GM21786 (cell line): ENCODE measurements at regions not wholly inside any gene's neighbourhood (a gene's known extent, or its start where the extent isn't known, plus 50 kb on each side); places are given as distances from the start of the nearest gene placed in this dataset.
"Not testable (repeated sequence)": the region's sequence is repeated elsewhere in the genome, so short reads cannot be mapped to it uniquely, and the experiment has no call there.

Experiments used
- ATAC-seq: cut with Tn5 transposase; IDR thresholded peaks from one replicate; pipeline ENCODE4 v1.9.1; 2021; ENCODE audit not compliant: unreplicated experiment

DNA sequence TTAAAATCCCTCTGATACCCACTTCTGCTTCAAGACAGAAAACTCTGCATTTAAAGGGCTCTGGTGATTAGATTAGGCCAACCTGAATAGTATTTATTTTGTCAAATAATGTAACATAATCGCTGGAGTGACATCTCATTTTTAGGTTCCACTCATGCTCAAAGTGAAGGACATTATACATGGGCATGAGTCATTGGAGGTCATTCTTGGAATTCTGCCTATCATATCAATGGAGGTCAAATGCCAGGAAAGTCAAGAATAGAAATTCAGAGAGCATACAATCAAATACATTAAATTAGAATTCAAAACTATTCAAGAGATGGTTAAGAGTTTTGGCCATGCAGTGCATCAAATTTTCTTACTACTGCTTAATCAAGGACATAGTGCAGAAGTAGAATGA lies 50.8 kb upstream of the PRSS1 start:
- no peak for ATAC-seq

- no peak for ATAC-seq
These were observed 52.0 kb upstream of the PRSS1 start for GRCh38 chr7:142697270-142697669.

DNA sequence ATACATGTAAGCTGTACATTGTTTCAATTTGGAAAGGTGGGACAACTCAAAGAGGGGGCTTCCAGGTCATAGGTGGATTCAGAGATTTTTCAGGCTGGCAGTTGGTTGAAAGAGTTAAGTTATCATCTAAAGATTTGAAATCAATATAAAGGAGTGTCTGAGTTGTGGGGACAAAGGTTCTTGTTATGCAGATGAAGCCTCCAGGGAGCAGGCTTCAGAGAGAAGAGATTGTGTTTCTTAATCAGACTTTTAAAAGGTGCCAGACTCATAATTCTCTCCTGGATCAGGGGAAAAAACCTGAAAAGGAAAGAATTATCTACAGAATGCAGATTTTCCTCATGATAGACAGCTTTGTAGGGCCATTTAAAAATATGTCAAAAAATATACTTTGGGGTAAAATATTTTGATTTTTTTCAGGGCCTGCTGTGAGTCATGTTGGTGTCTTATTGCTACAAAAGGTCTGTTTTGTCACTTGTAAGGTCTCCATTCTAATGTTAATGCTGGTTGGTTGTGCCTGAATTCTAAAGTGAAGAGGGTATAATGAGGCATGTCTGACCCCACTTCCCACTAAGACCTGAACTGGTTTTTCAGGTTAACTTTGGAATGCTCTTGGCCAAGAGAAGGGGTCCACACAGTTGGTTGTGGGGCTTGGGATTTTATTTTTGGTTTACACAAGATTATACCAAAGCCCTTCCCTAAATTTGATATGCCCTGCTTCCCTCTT lies 52.7 kb upstream of the PRSS1 start:
- no peak for ATAC-seq

GRCh38 chr7:142693911-142694310 lies 55.4 kb upstream of the PRSS1 start:
- no peak for ATAC-seq

GRCh38 chr7:142690554-142691182 lies 58.6 kb upstream of the PRSS1 start:
- no peak for ATAC-seq

DNA sequence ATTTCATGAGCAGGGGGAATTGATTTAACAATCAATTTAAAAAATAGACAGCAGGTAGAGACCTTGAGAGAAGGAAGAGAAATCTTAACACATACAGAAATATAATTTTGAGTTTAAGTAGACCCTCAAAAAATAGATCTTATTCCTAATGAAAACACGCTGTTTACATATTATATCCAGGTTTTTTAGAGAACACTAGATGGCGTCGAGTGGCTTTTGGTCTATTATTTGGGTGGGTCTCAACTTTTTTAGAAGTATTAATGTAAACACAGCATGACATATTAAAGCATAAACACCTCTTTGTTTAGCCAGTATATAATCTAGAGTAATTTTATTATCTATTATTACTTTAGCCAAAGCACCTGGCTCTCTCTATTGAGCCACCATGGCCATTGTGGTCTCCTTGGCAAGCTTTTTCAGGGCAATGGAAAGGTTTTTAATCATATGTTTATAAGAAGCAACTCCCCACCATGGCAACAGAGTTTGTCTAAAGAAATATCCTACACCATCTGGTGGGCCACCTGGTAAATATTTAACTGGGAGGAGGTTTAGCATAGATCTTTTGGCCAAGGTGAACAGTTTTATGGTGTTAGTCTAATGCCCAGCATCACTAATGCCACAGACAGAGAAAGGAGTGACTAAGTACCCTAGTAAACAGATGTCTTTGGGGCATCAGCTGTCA lies 59.7 kb upstream of the PRSS1 start:
- no peak for ATAC-seq

DNA sequence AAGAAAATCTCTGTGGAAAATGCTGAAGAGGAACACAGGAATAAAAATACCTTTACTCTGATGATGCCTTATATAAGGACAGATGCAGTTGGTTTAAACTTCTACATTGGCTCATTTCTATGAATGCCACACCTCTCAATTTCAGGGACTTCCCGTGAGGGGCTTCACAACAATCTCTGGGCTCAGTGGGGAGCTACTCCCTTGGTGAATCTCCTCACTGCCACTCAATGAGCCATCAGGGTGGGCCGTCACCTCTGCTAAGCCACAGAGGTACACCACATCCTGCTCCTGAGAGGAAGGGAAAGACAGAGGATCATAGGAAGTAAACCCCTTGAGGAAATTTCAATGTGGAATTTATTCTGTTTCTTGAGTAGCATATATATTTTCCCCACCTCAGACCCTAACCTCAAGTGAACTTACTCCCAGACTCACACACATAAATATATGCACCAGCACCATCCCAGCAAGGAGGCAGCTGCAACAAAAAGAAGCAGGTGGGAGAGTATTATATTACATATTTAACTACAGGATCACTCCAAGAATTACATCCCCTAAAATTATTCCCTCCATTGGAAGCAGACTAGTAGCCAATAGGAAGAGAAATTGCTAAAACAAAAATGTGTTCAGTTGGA lies 63.3 kb upstream of the PRSS1 start:
- ATAC-seq = no peak

DNA sequence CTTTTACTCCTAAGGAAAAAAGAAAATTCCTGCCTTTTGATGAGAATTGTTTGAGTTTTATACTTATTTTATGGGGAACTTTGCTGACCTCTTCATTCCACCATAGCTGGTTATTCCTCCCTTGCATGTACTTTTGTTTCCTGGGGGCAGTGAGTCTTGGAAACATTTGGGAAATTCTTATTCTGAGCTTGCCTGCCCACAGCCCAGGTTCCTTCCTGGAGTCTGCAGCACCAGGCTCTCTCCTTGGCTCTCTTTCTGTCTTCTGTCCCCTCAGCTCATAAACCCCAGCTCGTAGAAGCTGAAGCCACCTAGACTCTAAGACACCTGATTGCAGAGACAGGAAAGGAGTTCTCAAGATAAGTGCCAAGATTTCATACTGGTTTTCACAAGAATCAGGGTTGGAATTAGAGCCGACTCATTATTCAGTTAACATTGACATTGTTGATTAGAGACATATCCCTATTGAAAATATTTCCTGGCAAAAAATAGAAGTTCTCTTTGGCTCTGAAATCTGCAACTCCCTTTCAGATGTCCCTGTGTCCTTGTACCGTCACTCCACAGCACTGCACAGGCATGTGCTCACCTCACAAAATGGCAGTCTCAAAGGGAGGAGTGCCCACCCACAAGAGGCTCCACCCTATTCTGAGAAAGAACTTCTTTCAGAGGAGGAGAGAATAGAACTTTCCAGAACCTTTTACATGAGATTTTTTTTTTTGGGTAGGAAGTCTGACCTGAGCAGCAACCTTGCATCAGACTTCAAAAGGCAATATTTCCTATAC lies 67.8 kb upstream of the PRSS1 start:
- ATAC-seq = no peak

- no peak for ATAC-seq
These were observed 77.8 kb upstream of the PRSS1 start for GRCh38 chr7:142671506-142671905.

GRCh38 chr7:142670511-142670910 lies 78.8 kb upstream of the PRSS1 start:
- no peak for ATAC-seq

DNA sequence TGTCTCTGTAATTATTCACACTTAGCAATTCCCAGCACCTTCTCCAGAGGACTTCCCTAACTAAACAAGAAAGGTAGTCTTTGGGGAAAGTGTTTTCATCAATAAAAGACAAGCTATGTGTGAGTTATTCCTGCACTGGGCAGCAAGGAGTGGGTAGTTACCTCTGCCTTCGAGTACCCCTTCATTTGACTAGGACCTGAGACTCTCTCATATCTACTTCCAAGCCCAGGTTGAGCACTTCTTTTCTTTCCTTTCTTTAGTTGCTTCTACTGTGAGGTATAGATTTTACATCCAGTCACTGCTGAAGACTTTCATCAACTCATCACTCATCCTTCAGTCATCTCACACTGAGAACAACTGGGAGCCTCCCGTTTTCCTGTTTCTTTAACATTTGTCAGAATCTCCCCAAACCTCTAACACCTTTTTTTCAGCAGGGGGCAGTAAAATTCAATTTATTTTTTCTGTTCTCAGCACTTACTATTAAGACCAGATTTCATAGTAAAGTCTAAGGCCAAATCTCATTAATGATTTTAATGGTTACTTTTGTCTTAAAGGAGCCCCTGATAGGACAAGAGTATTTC lies 80.1 kb upstream of the PRSS1 start:
- no peak for ATAC-seq

DNA sequence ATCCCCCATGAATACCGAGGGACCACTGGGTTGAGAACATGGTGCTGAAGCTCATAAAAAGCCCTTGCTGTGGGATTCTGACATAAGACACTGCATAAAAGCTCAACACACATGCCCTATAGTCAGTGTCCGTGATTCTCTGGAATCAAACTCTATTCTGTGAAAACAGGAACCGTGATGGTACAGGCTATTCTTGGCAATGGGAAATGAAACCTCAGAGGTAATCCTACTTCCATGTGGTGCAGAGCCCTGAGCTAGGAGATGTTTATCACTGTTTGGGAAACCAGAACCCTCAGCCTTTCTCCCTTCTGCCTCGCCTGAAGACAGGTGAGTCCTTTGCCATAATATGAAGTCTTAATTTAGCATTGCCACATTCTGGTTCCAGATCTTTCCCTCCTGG lies 80.8 kb upstream of the PRSS1 start:
- ATAC-seq = peak; percentile 51

- no peak for ATAC-seq
These were observed 91.9 kb upstream of the PRSS1 start for GRCh38 chr7:142657376-142657775.

DNA sequence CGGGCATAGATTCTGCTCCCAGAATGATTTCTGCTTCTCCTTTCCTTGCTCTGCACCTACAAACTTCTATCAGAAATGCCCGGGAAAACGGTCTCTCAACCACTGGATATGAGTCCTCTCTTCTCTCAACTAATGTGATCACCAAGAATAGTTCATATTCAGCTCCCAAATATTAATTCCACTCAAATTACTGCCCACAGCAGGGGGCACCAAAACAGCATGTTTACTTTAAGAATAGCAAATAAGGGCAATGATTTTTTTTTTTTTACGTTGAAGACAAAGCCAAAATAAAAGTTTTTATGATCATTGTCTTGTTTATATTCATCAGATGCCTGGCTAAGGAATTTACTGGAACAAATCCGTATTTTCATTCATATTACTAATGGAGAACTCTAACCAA lies 94.9 kb upstream of the PRSS1 start:
- no peak for ATAC-seq

- no peak for ATAC-seq
These were observed 101.5 kb upstream of the PRSS1 start for GRCh38 chr7:142647749-142648148.

DNA sequence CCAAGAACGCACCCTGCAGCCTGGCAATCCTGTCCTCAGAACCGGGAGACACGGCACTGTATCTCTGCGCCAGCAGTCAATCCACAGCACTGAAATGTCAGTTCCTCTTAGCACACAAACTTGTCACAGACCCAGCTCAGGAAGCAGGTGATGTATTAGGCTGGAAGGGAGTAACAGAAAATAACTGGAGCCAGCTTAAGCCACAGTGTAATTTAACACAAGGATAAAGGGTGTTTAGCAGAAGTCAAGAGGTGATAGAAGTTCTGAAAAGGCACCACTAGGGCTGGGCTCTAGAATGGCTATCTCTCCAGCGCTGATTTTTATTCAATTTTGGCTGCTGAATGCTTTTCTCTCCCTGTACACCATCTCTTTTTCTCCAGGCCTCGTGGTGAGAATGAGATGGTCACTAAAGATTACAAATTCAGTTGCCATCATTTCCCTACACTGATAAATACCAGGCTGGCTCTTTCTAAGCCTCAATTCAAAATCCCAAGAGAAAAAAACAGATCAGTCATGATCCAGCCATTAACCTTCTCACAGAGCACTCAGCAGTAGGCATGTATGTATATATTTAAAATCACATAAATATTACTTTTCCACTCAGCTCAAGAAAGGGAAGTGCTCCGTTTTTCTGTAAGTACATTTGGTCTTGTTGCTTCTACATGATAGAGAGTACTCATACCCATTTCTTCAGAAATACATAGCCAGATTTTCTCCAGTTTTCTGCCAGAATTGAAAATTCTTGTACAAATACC lies 102.7 kb upstream of the PRSS1 start:
- no peak for ATAC-seq

DNA sequence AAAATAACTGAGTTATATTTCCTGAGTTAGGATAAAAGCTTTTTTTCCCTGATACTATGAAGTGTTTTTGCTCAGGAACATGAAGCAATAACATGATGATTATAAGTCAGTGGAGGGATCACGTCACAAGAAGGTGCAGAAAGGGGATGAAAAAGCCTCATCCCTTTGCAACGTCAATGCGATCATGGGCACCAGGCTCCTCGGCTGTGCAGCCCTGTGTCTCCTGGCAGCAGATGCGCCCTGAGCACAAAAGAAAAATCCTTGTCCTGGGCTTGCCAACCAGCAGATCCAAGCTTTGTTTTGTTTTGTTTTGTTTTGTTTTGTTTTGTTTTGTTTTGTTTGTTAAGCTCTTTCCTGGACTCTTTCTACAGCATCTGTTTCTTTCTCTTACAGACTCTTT lies 103.5 kb upstream of the PRSS1 start:
- ATAC-seq = no peak

DNA sequence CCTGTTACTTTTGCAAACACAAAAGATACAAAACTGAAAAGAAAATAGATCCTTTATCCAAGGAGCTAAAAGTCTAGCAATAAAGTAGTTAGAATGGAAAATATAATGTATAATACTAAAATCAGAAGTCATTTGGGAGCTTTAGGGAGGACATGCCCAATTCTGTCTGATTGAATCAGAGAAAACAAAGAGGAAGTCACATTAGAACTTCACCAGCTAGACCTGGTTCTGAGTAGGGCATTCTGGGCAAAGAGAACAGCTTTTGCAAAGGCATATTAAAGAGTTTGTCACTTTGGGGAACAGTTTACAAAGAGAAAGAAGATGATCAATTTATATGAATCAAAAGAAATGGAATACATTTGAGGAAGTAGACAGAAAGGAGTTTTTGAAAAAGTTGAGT lies 107.0 kb upstream of the PRSS1 start:
- ATAC-seq = no peak

GRCh38 chr7:142641252-142641651 lies 108.0 kb upstream of the PRSS1 start:
- not testable (repeated sequence) for ATAC-seq

DNA sequence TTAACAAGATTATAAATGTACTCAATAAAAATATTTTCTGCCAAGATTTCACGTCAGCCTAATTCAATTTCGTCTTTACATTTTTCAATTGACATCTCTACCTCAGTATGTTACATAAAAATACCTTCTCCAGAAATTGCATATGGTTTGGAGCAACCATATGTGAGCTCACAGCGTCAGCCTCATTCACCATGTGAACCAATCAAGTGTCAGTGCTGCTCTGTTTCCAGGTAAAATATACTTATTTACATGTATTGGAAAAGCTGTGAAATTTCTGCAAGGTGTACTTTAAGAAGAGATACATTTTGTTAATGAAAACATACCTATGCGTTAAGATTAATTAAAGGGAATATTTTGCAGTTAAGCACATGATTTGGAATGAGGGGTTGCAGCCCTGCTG lies 110.7 kb upstream of the PRSS1 start:
- no peak for ATAC-seq
